Calu3 (cell line): ENCODE measurements at regions not wholly inside any gene's neighbourhood (a gene's known extent, or its start where the extent isn't known, plus 50 kb on each side); places are given as distances from the start of the nearest gene placed in this dataset.

ENCODE experiments used
- BruUV-seq: library from RNA; stranded (reverse); fragments of 400-500 nt; replicated peaks from 2 replicates; lab custom pipeline; 2021; lab: Mats Ljungman, UMichigan
- CTCF ChIA-PET: fragments of 300-600 bp; sonication (Branson Sonifier 250); formaldehyde crosslinking; loops from one replicate; lab custom pipeline; 2022; ENCODE audit warnings: antibody characterized with exemption; lab: Charles Lee
- DNase-seq: peaks from one replicate; pipeline ENCODE4 v3.0.0; 2022
- H3K27ac Mint-ChIP-seq: one replicate; pipeline ENCODE4 v1.8.0; 2022; ENCODE audit warnings: mixed read lengths; ENCODE audit not compliant: unreplicated experiment
- H3K27me3 Mint-ChIP-seq: one replicate; pipeline ENCODE4 v1.8.0; 2022; ENCODE audit warnings: mixed read lengths; ENCODE audit not compliant: unreplicated experiment
- H3K36me3 Mint-ChIP-seq: one replicate; pipeline ENCODE4 v1.8.0; 2022; ENCODE audit warnings: mild to moderate bottlenecking, moderate library complexity, mixed read lengths; ENCODE audit not compliant: insufficient read depth, unreplicated experiment
- H3K4me1 Mint-ChIP-seq: one replicate; pipeline ENCODE4 v1.8.0; 2022; ENCODE audit warnings: mild to moderate bottlenecking, low read depth, mixed read lengths; ENCODE audit not compliant: unreplicated experiment
- H3K4me3 Mint-ChIP-seq: one replicate; pipeline ENCODE4 v1.8.0; 2022; ENCODE audit warnings: mild to moderate bottlenecking, low read depth, moderate library complexity, mixed read lengths; ENCODE audit not compliant: unreplicated experiment
- H3K9me3 Mint-ChIP-seq: one replicate; pipeline ENCODE4 v1.8.0; 2022; ENCODE audit warnings: low read depth, mixed read lengths; ENCODE audit not compliant: unreplicated experiment
- intact Hi-C: fragments of 100-400 bp; cut with micrococcal nuclease; formaldehyde crosslinking; loops from one replicate; pipeline ENCODE4 v1.10.0; 2022; ENCODE audit not compliant: unreplicated experiment
- TF ChIP-seq, protein P1 (sequence below): fragments of 200-600 bp; IDR thresholded peaks from one replicate; pipeline ENCODE4 v1.8.0; 2022; ENCODE audit warnings: antibody characterized with exemption; ENCODE audit not compliant: unreplicated experiment

DNA sequence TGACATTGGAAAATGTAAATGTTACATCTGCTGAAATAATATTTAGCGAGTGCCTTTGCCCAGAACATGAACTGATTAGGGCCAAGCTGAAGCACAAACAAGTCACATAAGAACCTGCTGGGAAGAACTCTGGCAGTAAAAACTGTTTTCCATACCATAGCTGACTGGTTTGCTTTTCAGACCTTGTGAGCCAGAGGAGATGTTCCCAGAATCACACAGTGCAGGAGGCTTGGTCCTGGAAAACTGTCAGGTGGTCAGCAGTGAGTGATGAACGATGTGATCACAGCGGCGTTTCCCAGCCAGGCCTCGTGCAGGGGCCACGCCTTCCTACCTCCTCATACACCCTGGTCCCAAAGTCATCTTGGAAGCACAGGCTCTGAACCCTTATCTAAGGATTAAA, 164.2 kb upstream of the EEPD1 start:
- CTCF ChIA-PET: interaction anchor here (1.2 kb wide), 1 partner anchor 301 kb away, joined by 3 read pairs; no protein-coding TSS in a partner anchor
- H3K27ac Mint-ChIP-seq: no peak overlapping the region
- intact Hi-C loops: loop anchor here (5.0 to 10.0 kb wide), 4 partner anchors 48 to 168 kb away; no protein-coding TSS in a partner anchor
- H3K27me3 Mint-ChIP-seq: no peaks in the 10 kb centered on the region
- no peak overlapping the region for H3K4me3 Mint-ChIP-seq
- TF ChIP-seq, protein P1, sequence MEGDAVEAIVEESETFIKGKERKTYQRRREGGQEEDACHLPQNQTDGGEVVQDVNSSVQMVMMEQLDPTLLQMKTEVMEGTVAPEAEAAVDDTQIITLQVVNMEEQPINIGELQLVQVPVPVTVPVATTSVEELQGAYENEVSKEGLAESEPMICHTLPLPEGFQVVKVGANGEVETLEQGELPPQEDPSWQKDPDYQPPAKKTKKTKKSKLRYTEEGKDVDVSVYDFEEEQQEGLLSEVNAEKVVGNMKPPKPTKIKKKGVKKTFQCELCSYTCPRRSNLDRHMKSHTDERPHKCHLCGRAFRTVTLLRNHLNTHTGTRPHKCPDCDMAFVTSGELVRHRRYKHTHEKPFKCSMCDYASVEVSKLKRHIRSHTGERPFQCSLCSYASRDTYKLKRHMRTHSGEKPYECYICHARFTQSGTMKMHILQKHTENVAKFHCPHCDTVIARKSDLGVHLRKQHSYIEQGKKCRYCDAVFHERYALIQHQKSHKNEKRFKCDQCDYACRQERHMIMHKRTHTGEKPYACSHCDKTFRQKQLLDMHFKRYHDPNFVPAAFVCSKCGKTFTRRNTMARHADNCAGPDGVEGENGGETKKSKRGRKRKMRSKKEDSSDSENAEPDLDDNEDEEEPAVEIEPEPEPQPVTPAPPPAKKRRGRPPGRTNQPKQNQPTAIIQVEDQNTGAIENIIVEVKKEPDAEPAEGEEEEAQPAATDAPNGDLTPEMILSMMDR: no peak
- no peaks in the 10 kb centered on the region for H3K9me3 Mint-ChIP-seq
- DNase-seq: no peak
- no TSS peak for BruUV-seq
- H3K4me1 Mint-ChIP-seq: peaks cover 33% of the 10 kb centered on the region
- H3K36me3 Mint-ChIP-seq: no peaks in the 10 kb centered on the region

DNA sequence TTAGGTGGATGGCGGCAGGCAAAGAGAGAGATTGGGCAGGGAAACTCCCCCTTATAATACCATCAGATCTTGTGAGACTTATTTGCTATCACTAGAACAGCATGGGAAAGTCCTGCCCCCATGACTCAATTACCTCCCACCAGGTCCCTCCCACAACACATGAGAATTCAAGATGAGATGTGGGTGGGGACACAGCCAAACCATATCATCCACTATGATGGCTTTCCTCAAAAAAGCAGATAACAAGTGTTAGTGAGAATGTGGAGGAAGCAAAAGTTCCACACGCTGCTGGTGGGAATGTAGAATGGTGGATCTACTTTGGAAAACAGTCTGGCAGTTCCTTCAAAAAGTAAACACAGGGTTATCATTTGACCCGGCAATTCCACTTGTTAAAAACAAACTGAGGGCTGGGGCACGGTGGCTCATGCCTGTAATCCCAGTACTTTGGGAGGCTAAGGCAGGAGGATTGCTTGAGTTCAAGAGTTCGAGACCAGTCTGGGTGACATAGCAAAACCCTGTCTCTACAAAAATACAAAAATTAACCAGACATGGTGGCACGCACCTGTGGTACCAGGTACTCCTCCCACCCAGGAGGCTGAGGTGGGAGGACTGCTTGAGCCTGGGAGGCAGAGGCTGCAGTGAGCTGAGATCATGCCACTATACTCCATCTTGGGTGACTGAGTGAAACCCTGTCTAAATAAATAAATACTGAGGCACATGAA, 161.4 kb upstream of the EEPD1 start:
- intact Hi-C loops: no loop called here
- CTCF ChIA-PET: no interaction called here
- BruUV-seq: no TSS peak
- Mint-ChIP-seq H3K27ac (no peak overlapping the region), H3K36me3 (no peaks in the 10 kb centered on the region), H3K27me3 (no peaks in the 10 kb centered on the region), H3K4me3 (no peak overlapping the region), H3K9me3 (no peaks in the 10 kb centered on the region), H3K4me1 (peaks cover 32% of the 10 kb centered on the region)
- TF ChIP-seq, protein P1: no peak
- no peak for DNase-seq

DNA sequence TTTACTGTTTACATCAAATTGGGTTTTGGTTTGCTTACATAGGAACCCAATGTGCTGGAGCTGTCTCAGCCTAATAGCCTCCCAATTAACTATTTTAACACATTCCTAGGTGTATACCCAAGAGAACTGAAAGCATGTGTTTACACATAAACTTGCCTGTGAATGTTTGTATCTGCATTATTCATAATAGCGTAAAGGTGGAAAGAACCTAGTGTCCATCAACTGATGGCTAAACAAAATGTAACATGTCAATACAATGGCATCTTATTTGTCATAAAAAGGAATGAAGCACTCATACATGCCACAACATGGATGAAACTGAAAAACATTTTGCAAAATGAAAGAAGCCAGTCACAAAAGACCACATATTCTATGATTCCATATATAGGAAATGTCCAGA, 160.6 kb upstream of the EEPD1 start:
- intact Hi-C loops: no loop called here
- Mint-ChIP-seq H3K27me3 (no peaks in the 10 kb centered on the region), H3K27ac (no peak overlapping the region), H3K9me3 (no peaks in the 10 kb centered on the region), H3K4me1 (peaks cover 32% of the 10 kb centered on the region), H3K4me3 (no peak overlapping the region), H3K36me3 (no peaks in the 10 kb centered on the region)
- no TSS peak for BruUV-seq
- CTCF ChIA-PET: no interaction called here
- DNase-seq: no peak
- TF ChIP-seq, protein P1: no peak

DNA sequence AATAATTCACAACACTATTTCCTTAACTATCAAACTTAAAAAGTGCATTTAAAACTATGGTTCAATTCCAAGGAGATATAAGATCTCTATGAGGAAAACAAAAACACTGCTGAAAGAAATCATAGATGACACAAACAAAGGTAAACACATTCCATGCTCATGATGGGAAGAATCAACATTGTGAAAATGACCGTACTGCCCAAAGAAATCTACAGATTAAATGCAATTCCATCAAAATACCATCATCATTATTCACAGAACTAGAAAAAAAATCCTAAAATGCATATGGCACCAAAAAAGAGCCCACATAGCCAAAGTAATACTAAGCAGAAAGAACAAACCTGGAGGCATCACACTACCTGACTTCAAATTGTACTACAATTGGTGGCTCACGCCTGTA, 159.9 kb upstream of the EEPD1 start:
- Mint-ChIP-seq H3K27ac (no peak overlapping the region), H3K4me1 (peaks cover 32% of the 10 kb centered on the region), H3K4me3 (no peak overlapping the region), H3K36me3 (no peaks in the 10 kb centered on the region), H3K9me3 (no peaks in the 10 kb centered on the region), H3K27me3 (no peaks in the 10 kb centered on the region)
- no peak for DNase-seq
- CTCF ChIA-PET: no interaction called here
- BruUV-seq: no TSS peak
- intact Hi-C loops: no loop called here
- TF ChIP-seq, protein P1: no peak
